HCT116 (cell line): ENCODE measurements at regions not wholly inside any gene's neighbourhood (a gene's known extent, or its start where the extent isn't known, plus 50 kb on each side); places are given as distances from the start of the nearest gene placed in this dataset.

ENCODE experiments used
- ATAC-seq: fragments of 200-7000 bp; cut with Tn5 transposase; 2 replicates; pipeline ENCODE4 v1.9.1; 2020; ENCODE audit warnings: mild to moderate bottlenecking, moderate library complexity
- BruUV-seq: library from RNA; stranded (reverse); fragments of 400-500 nt; replicated peaks from 2 replicates; lab custom pipeline; 2021; lab: Mats Ljungman, UMichigan
- CTCF ChIA-PET: fragments of 300-600 bp; sonication (Branson Sonifier 250); formaldehyde crosslinking; loops from one replicate; lab custom pipeline; 2021; ENCODE audit warnings: antibody characterized with exemption; lab: Charles Lee
- POLR2A ChIA-PET: fragments of 300-600, 350-600 bp; sonication (Branson Sonifier 250); formaldehyde crosslinking; loops from one replicate; lab custom pipeline; 2021; ENCODE audit warnings: antibody characterized with exemption; lab: Charles Lee
- RAD21 ChIA-PET, 2 experiments: fragments of 300-600 bp; sonication (Branson Sonifier 250); formaldehyde crosslinking; loops; one replicate each; lab custom pipeline; 2023; ENCODE audit warnings: low total read pairs in 2 of 2; ENCODE audit not compliant: uncharacterized antibody in 2 of 2, unreplicated experiment in 2 of 2, low non-redundant PET in 1 of 2; lab: Charles Lee
- DNase-seq: peaks from one replicate; pipeline ENCODE4 v3.0.0-alpha.2; 2010; ENCODE audit warnings: low read depth, low spot score
- H2AFZ ChIP-seq: fragments of 200-600 bp; shearing (Covaris generic), sonication (generic); 2 replicates; pipeline ENCODE4 v1.6.1; 2017; ENCODE audit warnings: low read depth, mixed run types, mixed read lengths, antibody characterized with exemption, low read length; ENCODE audit not compliant: poor library complexity, severe bottlenecking
- H3K27ac ChIP-seq: 2 replicates; pipeline ENCODE4 v1.5.1; 2012; ENCODE audit warnings: low read depth, low read length
- H3K27me3 ChIP-seq: fragments of 200-600 bp; sonication (generic); 2 replicates; pipeline ENCODE4 v1.6.1; 2016; ENCODE audit warnings: mixed run types, low read length, mixed read lengths; ENCODE audit not compliant: insufficient read depth
- H3K36me3 ChIP-seq, 2 experiments: fragments of 200-500 bp in 1 of 2; fragments of 200-600 bp in 1 of 2; sonication (Bioruptor generic) in 1 of 2; sonication (generic) in 1 of 2; 2 replicates each; pipeline versions ENCODE4 v1.5.1 to v1.6.1; 2014 to 2016; ENCODE audit warnings: low read length in 2 of 2, inconsistent platforms in 1 of 2, mixed read lengths in 1 of 2, mixed run types in 1 of 2; ENCODE audit not compliant: insufficient read depth in 2 of 2, control insufficient read depth in 1 of 2
- H3K4me1 ChIP-seq, 2 experiments: fragments of 200-600 bp in 1 of 2; sonication (generic) in 1 of 2; 2 replicates each; pipeline versions ENCODE4 v1.5.1 to v1.6.1; 2012 to 2017; ENCODE audit warnings: low read length in 2 of 2, inconsistent platforms in 1 of 2, mild to moderate bottlenecking in 1 of 2, mixed read lengths in 1 of 2, mixed run types in 1 of 2, moderate library complexity in 1 of 2; ENCODE audit not compliant: insufficient read depth in 2 of 2, control insufficient read depth in 1 of 2
- H3K4me2 ChIP-seq: fragments of 200-600 bp; sonication (generic); 2 replicates; pipeline ENCODE4 v1.6.1; 2017; ENCODE audit warnings: mixed run types, low read length, mixed read lengths
- H3K4me3 ChIP-seq, 2 experiments: fragments of 200-600 bp in 1 of 2; sonication (generic) in 1 of 2; replicated peaks in 1 of 2; 2 replicates each; pipeline ENCODE4 v1.5.1; 2011 to 2016; ENCODE audit warnings: low read length in 2 of 2, control low read depth in 1 of 2, low read depth in 1 of 2, mild to moderate bottlenecking in 1 of 2, mixed read lengths in 1 of 2, mixed run types in 1 of 2
- H3K79me2 ChIP-seq: fragments of 200-600 bp; sonication (generic); 2 replicates; pipeline ENCODE4 v1.6.1; 2017; ENCODE audit warnings: mild to moderate bottlenecking, mixed run types, low read length, moderate library complexity, mixed read lengths; ENCODE audit not compliant: insufficient read depth
- H3K9ac ChIP-seq: fragments of 200-600 bp; sonication (generic); 2 replicates; pipeline ENCODE4 v1.6.1; 2016; ENCODE audit warnings: low read length, mixed read lengths
- H3K9me2 ChIP-seq: fragments of 200-600 bp; sonication (generic), shearing (Covaris generic); 2 replicates; pipeline ENCODE4 v1.6.1; 2017; ENCODE audit warnings: mixed run types, mild to moderate bottlenecking, moderate library complexity; ENCODE audit not compliant: insufficient read depth
- H3K9me3 ChIP-seq, 2 experiments: fragments of 200-500 bp in 1 of 2; fragments of 200-600 bp in 1 of 2; sonication (Bioruptor generic) in 1 of 2; sonication (generic) in 1 of 2; 2 replicates each; pipeline ENCODE4 v1.6.1; 2014 to 2017; ENCODE audit warnings: low read length in 2 of 2, mixed read lengths in 2 of 2, inconsistent platforms in 1 of 2, low read depth in 1 of 2, mild to moderate bottlenecking in 1 of 2, mixed run types in 1 of 2, moderate library complexity in 1 of 2; ENCODE audit not compliant: control insufficient read depth in 1 of 2, insufficient read depth in 1 of 2
- H4K20me1 ChIP-seq: fragments of 200-600 bp; sonication (generic), shearing (Covaris generic); 2 replicates; pipeline ENCODE4 v1.6.1; 2017; ENCODE audit warnings: mixed run types, mild to moderate bottlenecking, moderate library complexity; ENCODE audit not compliant: insufficient read depth
- ATF3 ChIP-seq: IDR thresholded peaks from 2 replicates; pipeline ENCODE4 v1.6.1; 2012
- CBX3 ChIP-seq: IDR thresholded peaks from 2 replicates; pipeline ENCODE4 v1.6.1; 2012; ENCODE audit warnings: low read depth
- EZH2phosphoT487 ChIP-seq: fragments of 200-600 bp; IDR thresholded peaks from 2 replicates; pipeline ENCODE4 v1.6.1; 2018; ENCODE audit warnings: antibody characterized with exemption, borderline replicate concordance
- POLR2A ChIP-seq: IDR thresholded peaks from 2 replicates; pipeline ENCODE4 v1.7.0; 2011; ENCODE audit warnings: borderline replicate concordance; ENCODE audit not compliant: insufficient read depth, insufficient read length; ENCODE audit errors: extremely low read depth
- POLR2AphosphoS5 ChIP-seq: IDR thresholded peaks from 2 replicates; pipeline ENCODE4 v1.6.1; 2011; ENCODE audit warnings: mild to moderate bottlenecking, low read depth, low read length, moderate library complexity
- REST ChIP-seq: IDR thresholded peaks from 2 replicates; pipeline ENCODE4 v1.6.1; 2012; ENCODE audit warnings: low read depth
- SIN3A ChIP-seq: IDR thresholded peaks from 2 replicates; pipeline ENCODE4 v1.6.1; 2012; ENCODE audit warnings: low read depth
- SRF ChIP-seq: IDR thresholded peaks from 2 replicates; pipeline ENCODE4 v1.6.1; 2012; ENCODE audit warnings: low read depth
- TCF7L2 ChIP-seq: IDR thresholded peaks from 2 replicates; pipeline ENCODE4 v1.7.0; 2011; ENCODE audit warnings: borderline replicate concordance, inconsistent platforms; ENCODE audit not compliant: insufficient read depth, insufficient read length; ENCODE audit errors: extremely low read depth
- YY1 ChIP-seq: IDR thresholded peaks from 2 replicates; pipeline ENCODE4 v1.6.1; 2011; ENCODE audit warnings: low read length, low read depth, moderate library complexity, mild to moderate bottlenecking; ENCODE audit not compliant: insufficient replicate concordance; ENCODE audit errors: extremely low read depth
- ZFX ChIP-seq: fragments of 450-650 bp; IDR thresholded peaks from 2 replicates; pipeline ENCODE4 v1.6.1; 2017
- intact Hi-C: fragments of 100-400 bp; cut with micrococcal nuclease; formaldehyde crosslinking; loops from 2 replicates; pipeline ENCODE4 v1.10.0; 2022
- TF ChIP-seq, protein P1 (sequence below): IDR thresholded peaks from 2 replicates; pipeline ENCODE4 v1.6.1; 2011; ENCODE audit warnings: mild to moderate bottlenecking, low read length, moderate library complexity; ENCODE audit not compliant: insufficient replicate concordance; ENCODE audit errors: extremely low read depth

- H3K9me2 ChIP-seq = no peaks in the 10 kb centered on the region
- H3K79me2 ChIP-seq = no peaks in the 10 kb centered on the region
- ChIA-PET CTCF (no interaction called here), RAD21 (no interaction called here)
- BruUV-seq = no TSS peak
- H3K9ac ChIP-seq = peak overlapping the region; percentile 15; the same call in 1 of the 2 replicates
- H3K36me3 ChIP-seq = no peaks in the 10 kb centered on the region
- no peaks in the 10 kb centered on the region for H3K27me3 ChIP-seq
- H3K27ac ChIP-seq = no peak overlapping the region
- DNase-seq = no peak
- peak overlapping the region; percentile 67 for H2AFZ ChIP-seq
- no peaks in the 10 kb centered on the region for H4K20me1 ChIP-seq
- H3K9me3 ChIP-seq = no peaks in the 10 kb centered on the region
- TF ChIP-seq ATF3 = no peak
- no peak for TF ChIP-seq CBX3
- no peak for TF ChIP-seq EZH2phosphoT487
- no peak for TF ChIP-seq SRF
- TF ChIP-seq SIN3A = no peak
- TF ChIP-seq, all 23 proteins: peak for 0
- Histone ChIP-seq H3K4me1 (peaks cover 11 to 39% of the 10 kb centered on the region in 2 experiments), H3K4me3 (no peak overlapping the region), H3K4me2 (peak overlapping the region; percentile 41)
- intact Hi-C loops = no loop called here
- no peak for ATAC-seq
- POLR2A ChIA-PET = no interaction called here
These were observed 76.8 kb upstream of the CISTR start for GRCh38 chr12:53828598-53828997.

GRCh38 chr12:53829130-53829819, 77.5 kb upstream of the CISTR start:
- H3K79me2 ChIP-seq = no peaks in the 10 kb centered on the region
- H3K4me3 ChIP-seq = no peak overlapping the region
- peaks cover 11 to 34% of the 10 kb centered on the region in 2 experiments for H3K4me1 ChIP-seq
- no peaks in the 10 kb centered on the region for H4K20me1 ChIP-seq
- ChIA-PET CTCF (no interaction called here), POLR2A (no interaction called here), RAD21 (no interaction called here)
- intact Hi-C loops = no loop called here
- peak overlapping the region; percentile 41; the same call in 1 of the 2 replicates for H3K4me2 ChIP-seq
- no peaks in the 10 kb centered on the region for H3K9me2 ChIP-seq
- no peaks in the 10 kb centered on the region for H3K27me3 ChIP-seq
- H2AFZ ChIP-seq = no peak overlapping the region
- ATAC-seq (no peak), DNase-seq (no peak)
- BruUV-seq = no TSS peak
- H3K27ac ChIP-seq = no peak overlapping the region
- no peak overlapping the region for H3K9ac ChIP-seq
- H3K9me3 ChIP-seq = no peaks in the 10 kb centered on the region
- H3K36me3 ChIP-seq = no peaks in the 10 kb centered on the region
- TF ChIP-seq YY1 = no peak
- no peak for TF ChIP-seq ATF3
- TF ChIP-seq CBX3 = no peak
- no peak for TF ChIP-seq SRF
- no peak for TF ChIP-seq SIN3A
- no peak for TF ChIP-seq TCF7L2
- TF ChIP-seq POLR2A = no peak
- TF ChIP-seq POLR2AphosphoS5 = no peak
- no peak for TF ChIP-seq REST
- TF ChIP-seq ZFX = no peak
- TF ChIP-seq, protein P1, sequence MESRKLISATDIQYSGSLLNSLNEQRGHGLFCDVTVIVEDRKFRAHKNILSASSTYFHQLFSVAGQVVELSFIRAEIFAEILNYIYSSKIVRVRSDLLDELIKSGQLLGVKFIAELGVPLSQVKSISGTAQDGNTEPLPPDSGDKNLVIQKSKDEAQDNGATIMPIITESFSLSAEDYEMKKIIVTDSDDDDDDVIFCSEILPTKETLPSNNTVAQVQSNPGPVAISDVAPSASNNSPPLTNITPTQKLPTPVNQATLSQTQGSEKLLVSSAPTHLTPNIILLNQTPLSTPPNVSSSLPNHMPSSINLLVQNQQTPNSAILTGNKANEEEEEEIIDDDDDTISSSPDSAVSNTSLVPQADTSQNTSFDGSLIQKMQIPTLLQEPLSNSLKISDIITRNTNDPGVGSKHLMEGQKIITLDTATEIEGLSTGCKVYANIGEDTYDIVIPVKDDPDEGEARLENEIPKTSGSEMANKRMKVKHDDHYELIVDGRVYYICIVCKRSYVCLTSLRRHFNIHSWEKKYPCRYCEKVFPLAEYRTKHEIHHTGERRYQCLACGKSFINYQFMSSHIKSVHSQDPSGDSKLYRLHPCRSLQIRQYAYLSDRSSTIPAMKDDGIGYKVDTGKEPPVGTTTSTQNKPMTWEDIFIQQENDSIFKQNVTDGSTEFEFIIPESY = no peak
